Lung (tissue), 11 donors: ENCODE measurements at regions not wholly inside any gene's neighbourhood (a gene's known extent, or its start where the extent isn't known, plus 50 kb on each side); places are given as distances from the start of the nearest gene placed in this dataset.

Experiments
- ATAC-seq: fragments of 200-7000 bp; cut with Tn5 transposase; one replicate; pipeline ENCODE4 v1.9.1; 2020; ENCODE audit warnings: moderate number of reproducible peaks; ENCODE audit not compliant: insufficient read depth, low FRiP score
- DNase-seq, 3 donors: peaks; one replicate each; pipeline ENCODE4 v3.0.0-alpha.2; 2013 to 2017
- H3K27ac ChIP-seq, 2 donors: one replicate each; pipeline ENCODE4 v1.5.1; 2013; ENCODE audit warnings: mild to moderate bottlenecking in 2 of 2, moderate library complexity in 2 of 2, control low read depth in 1 of 2, inconsistent platforms in 1 of 2, low read depth in 1 of 2, low read length in 1 of 2
- H3K27me3 ChIP-seq, 3 donors: one replicate each; pipeline ENCODE4 v1.5.1; 2013; ENCODE audit warnings: low read length in 2 of 3; ENCODE audit not compliant: control insufficient read depth in 3 of 3, insufficient read depth in 3 of 3
- H3K36me3 ChIP-seq, 4 donors: one replicate each; pipeline ENCODE4 v1.5.1; 2013; ENCODE audit warnings: low read length in 4 of 4, mild to moderate bottlenecking in 1 of 4, moderate library complexity in 1 of 4; ENCODE audit not compliant: control insufficient read depth in 4 of 4, insufficient read depth in 4 of 4
- H3K4me1 ChIP-seq, 5 donors: one replicate each; pipeline ENCODE4 v1.5.1; 2013; ENCODE audit warnings: low read length in 5 of 5, mild to moderate bottlenecking in 2 of 5, moderate library complexity in 1 of 5; ENCODE audit not compliant: control insufficient read depth in 5 of 5, insufficient read depth in 5 of 5
- H3K4me3 ChIP-seq: one replicate; pipeline ENCODE4 v1.5.1; 2013; ENCODE audit warnings: mild to moderate bottlenecking, control low read depth, moderate library complexity
- H3K9ac ChIP-seq, 2 donors: one replicate each; pipeline ENCODE4 v1.5.1; 2013; ENCODE audit warnings: low read length in 2 of 2, control low read depth in 1 of 2; ENCODE audit not compliant: insufficient read depth in 1 of 2
- H3K9me3 ChIP-seq, 4 donors: one replicate each; pipeline ENCODE4 v1.5.1; 2013; ENCODE audit warnings: low read length in 3 of 4, mild to moderate bottlenecking in 1 of 4, moderate library complexity in 1 of 4; ENCODE audit not compliant: control insufficient read depth in 4 of 4, insufficient read depth in 3 of 4
- WGBS, 2 donors: extraction: QIAGEN DNeasy Blood & Tissue Kit; methylation state at CpG; one replicate each; pipeline ENCODE4 v1.1.7; 2013; 5-methylcytosine and 5-hydroxymethylcytosine counted together
- TF ChIP-seq, protein P1 (sequence below): IDR thresholded peaks from 2 replicates; pipeline ENCODE4 v1.5.1; 2012; ENCODE audit warnings: mild to moderate bottlenecking; ENCODE audit errors: control extremely low read depth, extremely low read depth
- donor health status: control.
- donor health status: control.
- donor health status: Bipolar disorder and iron deficiency.
- donor health status: healthy.
- donor health status: DM: yes; HTN: yes; CAD: no.

DNA sequence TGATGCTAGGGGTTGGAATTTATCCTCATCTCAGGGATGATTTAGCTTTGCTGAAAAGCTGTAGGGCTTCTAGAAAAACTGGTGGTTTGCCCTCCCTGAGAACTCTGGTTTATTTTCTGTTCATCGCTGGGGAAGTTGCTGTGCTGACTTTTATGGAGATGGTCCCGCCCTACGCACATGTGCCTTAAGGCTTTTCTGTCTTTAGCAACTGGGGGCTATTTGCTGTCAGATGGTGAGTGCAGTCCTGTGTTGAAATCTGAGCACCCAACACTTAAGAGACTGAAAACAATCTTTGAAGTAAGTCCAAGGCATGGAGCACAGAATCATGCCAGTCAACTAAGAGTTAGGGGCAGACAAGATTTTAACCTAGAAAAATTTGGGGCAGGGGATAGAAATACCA, 2148.4 kb upstream of the CELF4 start:
- DNase-seq (no peak), ATAC-seq (no peak)
- Histone ChIP-seq H3K27ac (no peak overlapping the region), H3K4me3 (no peak overlapping the region), H3K4me1 (no peaks in the 10 kb centered on the region), H3K9ac (no peak overlapping the region), H3K27me3 (no peaks in the 10 kb centered on the region), H3K9me3 (no peaks in the 10 kb centered on the region), H3K36me3 (no peaks in the 10 kb centered on the region)
- TF ChIP-seq, protein P1, sequence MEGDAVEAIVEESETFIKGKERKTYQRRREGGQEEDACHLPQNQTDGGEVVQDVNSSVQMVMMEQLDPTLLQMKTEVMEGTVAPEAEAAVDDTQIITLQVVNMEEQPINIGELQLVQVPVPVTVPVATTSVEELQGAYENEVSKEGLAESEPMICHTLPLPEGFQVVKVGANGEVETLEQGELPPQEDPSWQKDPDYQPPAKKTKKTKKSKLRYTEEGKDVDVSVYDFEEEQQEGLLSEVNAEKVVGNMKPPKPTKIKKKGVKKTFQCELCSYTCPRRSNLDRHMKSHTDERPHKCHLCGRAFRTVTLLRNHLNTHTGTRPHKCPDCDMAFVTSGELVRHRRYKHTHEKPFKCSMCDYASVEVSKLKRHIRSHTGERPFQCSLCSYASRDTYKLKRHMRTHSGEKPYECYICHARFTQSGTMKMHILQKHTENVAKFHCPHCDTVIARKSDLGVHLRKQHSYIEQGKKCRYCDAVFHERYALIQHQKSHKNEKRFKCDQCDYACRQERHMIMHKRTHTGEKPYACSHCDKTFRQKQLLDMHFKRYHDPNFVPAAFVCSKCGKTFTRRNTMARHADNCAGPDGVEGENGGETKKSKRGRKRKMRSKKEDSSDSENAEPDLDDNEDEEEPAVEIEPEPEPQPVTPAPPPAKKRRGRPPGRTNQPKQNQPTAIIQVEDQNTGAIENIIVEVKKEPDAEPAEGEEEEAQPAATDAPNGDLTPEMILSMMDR: no peak
- WGBS, 2 donors: 93 to 94% methylated on average over 3 of the region's 3 CpGs

DNA sequence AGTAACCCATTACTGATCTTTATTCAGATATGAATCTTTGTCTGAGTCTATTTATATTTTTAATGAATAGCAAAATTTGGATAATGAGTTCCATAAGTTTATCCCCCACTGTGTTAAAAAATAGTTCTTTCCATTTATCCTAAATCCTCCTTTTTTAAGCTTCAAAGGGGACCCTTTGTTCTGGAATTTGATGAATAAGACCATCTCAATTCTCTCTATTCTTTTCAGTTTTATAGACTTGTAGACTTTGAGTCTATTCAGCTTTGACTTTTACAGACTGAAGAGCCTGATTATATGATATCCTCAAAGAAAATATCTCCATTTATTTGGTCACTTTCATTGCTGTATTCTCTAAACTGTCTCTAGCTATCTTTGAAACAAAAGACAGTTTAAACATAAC, 2146.1 kb upstream of the CELF4 start:
- H3K27ac ChIP-seq: no peak overlapping the region
- H3K9me3 ChIP-seq: no peaks in the 10 kb centered on the region
- TF ChIP-seq, protein P1: no peak
- no peaks in the 10 kb centered on the region for H3K27me3 ChIP-seq
- H3K4me1 ChIP-seq: no peaks in the 10 kb centered on the region
- H3K9ac ChIP-seq: no peak overlapping the region
- H3K4me3 ChIP-seq: no peak overlapping the region
- ATAC-seq: no peak
- no peaks in the 10 kb centered on the region for H3K36me3 ChIP-seq
- no peak for DNase-seq

DNA sequence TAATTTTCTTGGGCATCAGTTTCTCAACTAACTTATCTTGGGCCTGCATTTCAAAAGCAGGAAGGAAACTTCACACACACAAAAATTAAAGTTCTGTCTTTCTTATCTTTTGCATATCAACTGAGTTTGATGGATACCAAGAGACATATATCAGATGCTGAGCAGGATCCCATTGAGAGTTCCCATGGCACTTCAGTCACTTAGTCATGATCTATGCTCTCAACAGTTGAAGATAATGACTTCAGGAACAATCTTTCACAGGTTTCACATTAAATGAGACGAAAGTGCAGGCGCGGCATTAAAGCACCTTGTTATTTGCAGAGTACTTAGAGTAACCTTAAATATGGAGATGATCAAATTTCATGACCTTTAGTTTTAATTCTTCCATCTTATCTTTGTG, 2139.8 kb upstream of the CELF4 start:
- Histone ChIP-seq H3K27ac (no peak overlapping the region), H3K36me3 (no peaks in the 10 kb centered on the region), H3K27me3 (no peaks in the 10 kb centered on the region), H3K9ac (no peak overlapping the region), H3K4me3 (no peak overlapping the region), H3K9me3 (no peaks in the 10 kb centered on the region), H3K4me1 (peaks cover 0 to 3% (median 0%) of the 10 kb centered on the region in 5 donors)
- 83 to 84% methylated on average over 3 of the region's 3 CpGs for WGBS, 2 donors
- no peak for DNase-seq
- TF ChIP-seq, protein P1: no peak
- no peak for ATAC-seq

DNA sequence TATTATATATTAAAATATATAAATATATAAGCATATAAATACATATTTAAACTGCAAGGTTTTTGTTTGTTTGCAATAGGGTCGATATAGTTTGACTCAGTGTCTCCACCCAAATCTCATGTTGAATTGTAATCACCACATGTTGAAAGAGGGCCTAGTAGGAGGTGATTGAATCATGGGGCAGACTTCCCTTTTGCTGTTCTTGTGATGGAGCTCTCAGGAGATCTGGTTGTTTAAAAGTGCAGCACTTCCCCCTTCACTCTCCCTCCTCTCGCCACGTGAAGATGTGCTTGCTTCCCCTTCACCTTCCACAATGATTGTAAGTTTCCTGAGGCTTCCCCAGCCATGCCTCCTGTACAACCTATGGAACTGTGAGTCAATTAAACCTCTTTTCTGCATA, 2137.3 kb upstream of the CELF4 start:
- TF ChIP-seq, protein P1: no peak
- no peaks in the 10 kb centered on the region for H3K27me3 ChIP-seq
- no peak overlapping the region for H3K4me3 ChIP-seq
- H3K4me1 ChIP-seq: peaks cover 0 to 3% (median 0%) of the 10 kb centered on the region in 5 donors
- H3K27ac ChIP-seq: no peak overlapping the region
- no peak overlapping the region for H3K9ac ChIP-seq
- ATAC-seq (no peak), DNase-seq (no peak)
- H3K9me3 ChIP-seq: no peaks in the 10 kb centered on the region
- 35 to 73% methylated on average over 3 of the region's 3 CpGs for WGBS, 2 donors
- no peaks in the 10 kb centered on the region for H3K36me3 ChIP-seq
